GM18505 (cell line): ENCODE measurements at regions not wholly inside any gene's neighbourhood (a gene's known extent, or its start where the extent isn't known, plus 50 kb on each side); places are given as distances from the start of the nearest gene placed in this dataset.
A peak's percentile ranks its signal among the peaks of the same experiment; 100 is the strongest.
"Not testable (repeated sequence)": the region's sequence is repeated elsewhere in the genome, so short reads cannot be mapped to it uniquely, and the experiment has no call there.

Experiments
- ATAC-seq: cut with Tn5 transposase; IDR thresholded peaks from one replicate; pipeline ENCODE4 v1.9.1; 2021; ENCODE audit not compliant: unreplicated experiment
- POLR2A ChIP-seq: IDR thresholded peaks from 4 replicates; pipeline ENCODE4 v1.6.1; 2011; ENCODE audit warnings: borderline replicate concordance; ENCODE audit not compliant: insufficient read depth, insufficient read length; ENCODE audit errors: extremely low read depth

DNA sequence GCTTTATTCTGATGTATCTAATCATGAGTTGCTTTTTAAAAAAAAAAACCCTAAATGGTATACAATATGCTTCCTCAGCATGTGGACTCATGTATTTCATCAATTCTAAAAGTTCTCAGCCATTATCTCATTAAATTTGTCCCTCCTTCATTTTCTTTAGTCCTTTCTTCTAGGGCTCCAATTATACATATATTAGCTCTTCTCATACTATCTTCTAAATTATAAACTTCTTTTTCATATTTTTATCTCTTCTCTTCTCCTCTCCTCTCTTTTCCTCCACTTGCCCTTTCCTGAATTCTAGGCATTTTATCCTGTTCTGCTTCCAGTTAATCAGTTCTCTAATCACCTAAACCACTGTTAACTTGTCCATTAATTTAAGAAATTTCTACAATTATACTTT lies 55.0 kb upstream of the IL33 start:
- no peak for ATAC-seq
- TF ChIP-seq POLR2A = no peak

DNA sequence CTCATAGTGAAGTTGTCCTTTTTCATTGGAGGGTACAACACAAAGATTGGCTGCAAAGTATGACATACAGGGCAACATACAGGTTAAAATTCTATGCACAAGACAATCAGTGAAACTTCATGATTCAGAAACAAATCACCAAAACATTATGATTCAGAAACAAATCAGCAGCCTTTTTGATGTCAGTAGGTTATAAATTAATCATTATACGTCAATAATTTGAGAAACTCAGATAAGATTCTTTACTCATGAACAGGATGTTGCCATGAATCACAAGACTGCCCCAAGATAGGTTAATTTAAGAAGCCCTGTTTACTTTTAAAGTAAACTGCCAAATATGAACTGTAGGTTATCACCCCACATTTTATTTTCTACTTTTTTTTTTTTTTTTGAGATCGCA lies 62.2 kb upstream of the IL33 start:
- TF ChIP-seq POLR2A = no peak

GRCh38 chr9:6152788-6153187 lies 62.8 kb upstream of the IL33 start:
- TF ChIP-seq POLR2A = no peak
- ATAC-seq = no peak

More for the DNA sequence above, 62.2 kb upstream of the IL33 start:
- no peak for ATAC-seq

DNA sequence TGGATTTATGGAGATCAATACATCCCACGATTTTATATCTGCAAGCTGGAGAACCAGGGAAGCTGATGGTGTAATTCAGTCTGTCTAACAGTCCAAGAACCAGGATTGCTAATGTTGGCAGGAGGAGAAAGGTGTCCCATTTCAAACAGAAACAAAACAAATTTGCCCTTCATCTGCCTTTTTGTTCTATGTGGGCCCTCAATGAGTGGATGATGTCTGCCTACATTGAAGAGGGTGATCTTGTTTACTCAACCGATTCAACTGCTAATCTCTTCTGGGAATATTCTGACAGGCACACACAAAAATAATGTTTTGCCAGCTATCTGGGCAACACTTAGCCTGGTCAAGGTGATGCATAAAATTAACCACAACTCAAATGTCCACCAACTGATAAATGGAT lies 65.1 kb upstream of the IL33 start:
- no peak for ATAC-seq
- no peak for TF ChIP-seq POLR2A

GRCh38 chr9:6149315-6149714 lies 66.3 kb upstream of the IL33 start:
- TF ChIP-seq POLR2A = no peak
- no peak for ATAC-seq

- TF ChIP-seq POLR2A = no peak
- no peak for ATAC-seq
Observed at GRCh38 chr9:6147846-6148245, 67.8 kb upstream of the IL33 start.

DNA sequence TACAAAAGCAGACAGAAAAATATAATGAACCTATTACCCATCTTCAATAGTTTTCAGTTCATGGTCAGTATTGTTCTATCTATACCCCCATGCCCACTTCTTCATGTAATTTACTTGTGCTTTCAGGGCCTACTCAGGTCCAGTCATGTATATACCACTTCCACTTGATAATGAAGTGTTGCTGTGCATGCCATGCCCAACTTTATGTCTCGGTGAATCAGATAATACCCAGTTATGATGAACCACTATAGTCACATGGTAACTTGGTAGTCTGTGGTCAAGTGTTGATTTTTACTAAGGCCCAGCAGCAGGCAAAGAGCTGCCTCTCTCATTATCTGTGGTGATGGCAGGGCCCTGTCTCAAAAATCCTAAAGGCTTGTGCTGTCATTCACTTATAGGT lies 70.7 kb upstream of the IL33 start:
- TF ChIP-seq POLR2A = no peak
- ATAC-seq = no peak

DNA sequence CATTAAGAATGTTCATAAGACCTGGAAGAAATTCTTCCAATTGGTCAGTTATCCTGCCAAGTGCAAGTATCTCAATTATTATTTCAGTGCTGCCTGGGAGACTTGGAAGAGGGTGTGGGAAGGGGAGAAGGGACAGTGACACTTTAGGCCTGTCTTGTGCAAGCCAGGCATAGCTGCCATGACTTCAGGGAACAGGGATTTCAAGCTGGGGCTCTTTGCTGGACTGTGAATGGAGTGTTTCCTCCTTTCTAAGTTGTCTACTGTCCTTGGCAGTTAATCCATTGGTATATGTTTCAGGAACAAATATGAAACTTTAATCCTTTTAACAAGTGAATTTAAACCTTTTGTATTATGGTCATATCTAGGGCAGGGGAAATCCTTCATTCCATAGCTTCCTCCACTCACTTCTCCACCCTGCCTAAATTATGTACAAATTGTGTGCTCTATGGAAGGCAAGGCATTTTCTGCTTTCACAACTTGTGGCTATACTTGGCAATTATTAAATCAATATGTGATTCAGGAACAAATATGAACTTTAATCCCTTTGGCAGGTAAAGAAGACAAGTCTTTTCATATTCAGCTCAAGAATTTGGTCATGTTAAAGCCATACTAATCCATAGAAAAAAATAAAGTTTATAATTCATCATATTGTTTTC lies 72.7 kb upstream of the IL33 start:
- no peak for ATAC-seq

DNA sequence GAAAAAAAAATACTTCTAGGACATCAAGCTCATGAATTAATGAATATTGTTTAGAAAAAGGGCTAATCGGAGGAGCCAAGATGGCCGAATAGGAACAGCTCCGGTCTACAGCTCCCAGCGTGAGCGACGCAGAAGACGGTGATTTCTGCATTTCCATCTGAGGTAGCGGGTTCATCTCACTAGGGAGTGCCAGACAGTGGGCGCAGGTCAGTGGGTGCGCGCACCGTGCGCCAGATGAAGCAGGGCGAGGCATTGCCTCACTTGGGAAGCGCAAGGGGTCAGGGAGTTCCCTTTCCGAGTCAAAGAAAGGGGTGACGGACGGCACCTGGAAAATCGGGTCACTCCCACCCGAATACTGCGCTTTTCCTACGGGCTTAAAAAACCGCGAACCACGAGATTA lies 79.8 kb upstream of the IL33 start:
- not testable (repeated sequence) for ATAC-seq

More for the DNA sequence above, 72.7 kb upstream of the IL33 start:
- TF ChIP-seq POLR2A = no peak

DNA sequence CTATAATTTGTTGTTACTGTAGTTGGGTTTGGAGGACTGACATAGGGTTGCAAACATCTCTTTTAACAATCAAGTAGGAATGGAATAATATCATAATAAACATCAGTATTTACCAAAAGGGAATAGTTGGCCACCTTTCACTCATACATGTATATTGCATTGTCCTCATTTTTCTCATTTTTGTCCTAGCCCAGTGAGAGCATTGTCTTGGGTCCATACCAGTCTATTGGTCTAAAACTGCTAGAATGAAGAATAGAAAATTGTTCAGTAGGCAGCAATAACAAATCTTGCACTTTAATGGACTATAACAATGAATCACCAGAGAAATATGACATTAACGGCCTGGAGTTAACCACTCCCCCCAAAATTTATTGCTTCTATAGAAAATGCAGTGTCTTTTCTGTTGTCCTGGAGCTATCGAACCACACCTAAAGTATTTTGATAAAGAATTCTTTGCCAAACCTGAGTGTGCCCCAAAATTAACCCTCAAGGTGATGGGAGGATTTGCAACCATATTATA lies 80.9 kb upstream of the IL33 start:
- no peak for TF ChIP-seq POLR2A
- no peak for ATAC-seq

- TF ChIP-seq POLR2A = no peak
- peak; percentile 65 for ATAC-seq
Observed at GRCh38 chr9:6133346-6134063, 82.1 kb upstream of the IL33 start.

- no peak for TF ChIP-seq POLR2A
- ATAC-seq = peak; percentile 57
Observed at GRCh38 chr9:6132650-6133049, 83.0 kb upstream of the IL33 start.

DNA sequence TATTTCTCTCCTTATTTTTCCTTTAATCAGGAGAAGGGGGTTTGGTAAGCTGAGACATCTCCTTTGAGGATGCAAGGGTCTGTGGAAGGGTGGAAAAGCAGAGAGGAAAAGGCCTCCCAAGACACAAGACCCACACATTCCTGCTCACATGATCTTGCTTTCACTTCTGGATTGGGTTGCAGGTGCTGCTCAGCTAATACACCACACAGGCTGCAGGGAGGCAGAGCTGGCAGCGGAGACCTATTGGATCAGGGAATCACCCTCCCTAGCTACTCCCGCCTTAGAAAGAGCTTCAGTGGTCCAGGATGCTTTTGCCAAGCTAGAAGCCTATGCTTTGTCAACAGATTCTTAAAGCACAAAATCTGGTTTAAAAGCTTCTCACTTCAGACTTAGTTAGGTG lies 87.6 kb upstream of the IL33 start:
- TF ChIP-seq POLR2A = no peak
- no peak for ATAC-seq

DNA sequence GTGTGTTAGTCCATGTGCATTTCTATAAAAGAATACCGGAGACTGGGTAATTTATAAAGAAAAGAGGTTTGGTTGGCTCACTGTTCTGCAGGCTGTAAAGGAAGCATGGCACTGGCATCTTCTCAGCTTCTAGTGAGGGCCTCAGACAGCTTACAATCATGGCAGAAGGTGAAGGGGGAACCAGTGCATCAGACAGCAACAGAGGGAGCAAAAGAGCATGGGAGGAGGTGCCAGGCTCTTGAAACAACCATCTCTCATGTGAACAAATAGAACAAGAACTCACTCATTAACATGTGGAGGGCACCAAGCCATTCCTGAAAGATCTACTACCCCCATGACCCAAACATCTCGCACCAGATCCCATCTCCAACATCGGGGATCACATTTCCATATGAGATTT lies 89.2 kb upstream of the IL33 start:
- no peak for ATAC-seq
- no peak for TF ChIP-seq POLR2A
